Ishikawa (cell line): ENCODE measurements at regions not wholly inside any gene's neighbourhood (a gene's known extent, or its start where the extent isn't known, plus 50 kb on each side); places are given as distances from the start of the nearest gene placed in this dataset.

ENCODE experiments used
- CEBPB ChIP-seq: IDR thresholded peaks from 2 replicates; pipeline ENCODE4 v1.6.1; 2012
- CREB1 ChIP-seq: IDR thresholded peaks from 2 replicates; pipeline ENCODE4 v1.6.1; 2012; ENCODE audit warnings: low read depth
- EGR1 ChIP-seq: IDR thresholded peaks from 2 replicates; pipeline ENCODE4 v1.6.1; 2012
- EP300 ChIP-seq: IDR thresholded peaks from 2 replicates; pipeline ENCODE4 v1.6.1; 2012; ENCODE audit warnings: borderline replicate concordance
- FOXM1 ChIP-seq: IDR thresholded peaks from 2 replicates; pipeline ENCODE4 v1.6.1; 2012; ENCODE audit warnings: low read depth, borderline replicate concordance
- NFIC ChIP-seq: IDR thresholded peaks from 2 replicates; pipeline ENCODE4 v1.6.1; 2012
- RAD21 ChIP-seq: IDR thresholded peaks from 2 replicates; pipeline ENCODE4 v1.6.1; 2012; ENCODE audit warnings: low read depth
- REST ChIP-seq: IDR thresholded peaks from 2 replicates; pipeline ENCODE4 v1.6.1; 2012; ENCODE audit warnings: low read depth, mild to moderate bottlenecking
- TAF1 ChIP-seq: IDR thresholded peaks from 2 replicates; pipeline ENCODE4 v1.6.1; 2012; ENCODE audit warnings: low read depth, mild to moderate bottlenecking
- TCF12 ChIP-seq: IDR thresholded peaks from 2 replicates; pipeline ENCODE4 v1.6.1; 2012; ENCODE audit warnings: low read depth
- TEAD4 ChIP-seq: IDR thresholded peaks from 2 replicates; pipeline ENCODE4 v1.6.1; 2012
- USF1 ChIP-seq: IDR thresholded peaks from 2 replicates; pipeline ENCODE4 v1.6.1; 2012
- YY1 ChIP-seq: IDR thresholded peaks from 2 replicates; pipeline ENCODE4 v1.6.1; 2012; ENCODE audit warnings: low read depth
- ZBTB7A ChIP-seq: IDR thresholded peaks from 2 replicates; pipeline ENCODE4 v1.6.1; 2012; ENCODE audit warnings: low read depth
- TF ChIP-seq, protein P1 (sequence below): IDR thresholded peaks from 2 replicates; pipeline ENCODE4 v1.6.1; 2012

GRCh38 chr18:30208546-30208945 is 834.0 kb downstream of the DSC3 start:
- TF ChIP-seq EP300 (no peak), FOXM1 (no peak), TAF1 (no peak)

GRCh38 chr18:30192216-30192615 is 850.3 kb downstream of the DSC3 start:
- TF ChIP-seq FOXM1 (no peak), EGR1 (no peak), TAF1 (no peak), EP300 (no peak), USF1 (no peak), REST (no peak), YY1 (no peak), NFIC (no peak), CEBPB (no peak), CREB1 (no peak), RAD21 (no peak), TCF12 (no peak), ZBTB7A (no peak), TEAD4 (no peak)
- TF ChIP-seq, protein P1, sequence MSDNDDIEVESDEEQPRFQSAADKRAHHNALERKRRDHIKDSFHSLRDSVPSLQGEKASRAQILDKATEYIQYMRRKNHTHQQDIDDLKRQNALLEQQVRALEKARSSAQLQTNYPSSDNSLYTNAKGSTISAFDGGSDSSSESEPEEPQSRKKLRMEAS, result no peak

GRCh38 chr18:30186245-30186644 is 856.3 kb downstream of the DSC3 start:
- TF ChIP-seq NFIC, result no peak
- TF ChIP-seq FOXM1, result no peak

- 0 out of 2 replicates have a peak, but pooled peaks have one; percentile 24 for TF ChIP-seq TEAD4
- peak; percentile 34; the same call in 1 of the 2 replicates for TF ChIP-seq EP300
- TF ChIP-seq TAF1, result no peak
These were observed 865.5 kb downstream of the DSC3 start for GRCh38 chr18:30177056-30177455.

DNA sequence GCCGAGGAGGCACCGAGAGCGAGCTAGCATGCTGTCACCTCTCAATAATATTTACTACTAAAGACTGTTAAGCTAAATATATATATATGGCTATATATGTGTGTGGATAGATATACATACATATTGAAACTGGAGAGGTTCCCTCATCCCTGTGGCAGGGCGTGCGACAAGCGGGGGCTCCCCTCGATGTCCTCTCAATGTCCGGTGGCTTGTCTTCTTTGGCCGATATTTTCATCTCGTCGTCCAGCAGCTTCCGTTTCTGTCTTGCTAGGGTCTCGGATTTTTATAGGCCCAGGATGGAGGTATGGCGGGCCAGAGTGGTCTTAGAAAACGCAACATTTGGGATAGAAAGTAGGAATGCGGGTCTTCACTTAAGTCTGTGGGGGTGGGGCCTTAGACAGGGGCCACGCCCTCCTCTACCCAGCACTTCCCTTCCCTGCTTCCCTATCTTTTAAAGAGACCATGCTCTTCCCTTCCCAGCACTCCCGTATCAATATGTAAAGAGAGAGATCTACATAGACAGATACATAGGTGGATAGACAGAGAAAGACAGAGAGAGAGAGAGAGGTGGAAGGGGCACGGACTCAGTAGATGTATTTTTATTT is 866.8 kb downstream of the DSC3 start:
- TF ChIP-seq CEBPB, result no peak
- no peak for TF ChIP-seq EP300
- TF ChIP-seq ZBTB7A, result no peak
- TF ChIP-seq FOXM1, result no peak
- TF ChIP-seq, protein P1, result no peak
- TF ChIP-seq RAD21, result no peak
- TF ChIP-seq USF1, result no peak
- no peak for TF ChIP-seq TCF12
- TF ChIP-seq TAF1, result no peak
- TF ChIP-seq NFIC, result no peak
- TF ChIP-seq CREB1, result no peak
- TF ChIP-seq EGR1, result no peak
- no peak for TF ChIP-seq YY1
- TF ChIP-seq TEAD4, result no peak
- no peak for TF ChIP-seq REST

DNA sequence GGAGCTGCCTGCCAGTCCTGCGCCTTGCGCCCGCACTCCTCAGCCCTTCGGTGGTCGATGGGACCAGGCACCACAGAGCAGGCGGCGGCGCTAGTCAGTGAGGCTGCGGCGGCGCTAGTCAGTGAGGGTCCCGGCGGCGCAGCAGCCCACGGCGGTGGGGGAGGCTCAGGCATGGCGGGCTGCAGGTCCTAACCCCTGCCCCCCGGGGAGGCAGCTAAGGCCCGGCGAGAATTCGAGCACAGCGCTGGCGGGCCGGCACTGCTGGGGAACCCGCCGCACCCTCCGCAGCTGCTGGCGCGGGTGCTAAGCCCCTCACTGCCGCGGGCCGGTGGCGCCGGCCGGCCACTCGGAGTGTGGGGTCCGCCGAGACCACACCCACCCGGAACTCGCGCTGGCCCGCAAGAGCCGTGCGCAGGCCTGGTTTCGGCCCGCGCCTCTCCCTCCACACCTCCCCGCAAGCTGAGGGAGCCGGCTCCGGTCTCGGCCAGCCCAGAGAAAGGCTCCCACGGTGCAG is 867.4 kb downstream of the DSC3 start:
- TF ChIP-seq EP300 (no peak), CEBPB (no peak), EGR1 (no peak), CREB1 (no peak), YY1 (no peak), REST (no peak), FOXM1 (no peak), TAF1 (no peak), TEAD4 (no peak), TCF12 (no peak), RAD21 (no peak), NFIC (no peak), USF1 (no peak), ZBTB7A (no peak)
- TF ChIP-seq, protein P1, result no peak
